Activated naive CD8-positive, alpha-beta T cell (primary cell): ENCODE measurements at regions not wholly inside any gene's neighbourhood (a gene's known extent, or its start where the extent isn't known, plus 50 kb on each side); places are given as distances from the start of the nearest gene placed in this dataset.

Experiments used
- H3K27ac Mint-ChIP-seq: one replicate; pipeline ENCODE4 v1.8.0; 2021; ENCODE audit warnings: mixed read lengths
- H3K27me3 Mint-ChIP-seq: one replicate; pipeline ENCODE4 v1.8.0; 2021; ENCODE audit warnings: mixed read lengths
- H3K36me3 Mint-ChIP-seq: one replicate; pipeline ENCODE4 v1.8.0; 2021; ENCODE audit warnings: mixed read lengths
- H3K4me1 Mint-ChIP-seq: one replicate; pipeline ENCODE4 v1.8.0; 2021; ENCODE audit warnings: low read depth, mixed read lengths
- H3K4me3 Mint-ChIP-seq: one replicate; pipeline ENCODE4 v1.8.0; 2021; ENCODE audit warnings: mild to moderate bottlenecking, mixed read lengths
- H3K9me3 Mint-ChIP-seq: one replicate; pipeline ENCODE4 v1.8.0; 2021; ENCODE audit warnings: low read depth, mixed read lengths

DNA sequence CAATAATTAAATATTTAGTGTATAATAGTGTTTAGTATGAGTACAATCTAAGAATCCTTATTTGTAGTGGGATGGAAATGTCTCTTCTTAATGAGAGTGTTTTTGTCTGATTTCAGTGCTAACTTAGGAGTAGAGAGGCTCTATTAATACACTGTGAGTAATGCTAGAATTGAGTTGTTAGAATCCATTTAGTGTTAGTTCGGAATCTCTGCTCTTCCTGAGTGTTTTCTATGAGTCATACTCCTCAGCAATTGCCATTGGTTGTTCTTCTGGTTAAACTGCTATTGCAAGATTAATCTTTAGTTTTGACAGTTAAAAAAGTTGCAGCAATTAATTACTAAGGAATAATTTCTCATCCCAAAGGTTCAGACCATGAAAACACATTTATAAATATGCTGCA lies 828.6 kb upstream of the POU3F3 start:
- peaks cover 5% of the 10 kb centered on the region for H3K9me3 Mint-ChIP-seq
- no peaks in the 10 kb centered on the region for H3K36me3 Mint-ChIP-seq
- no peaks in the 10 kb centered on the region for H3K27me3 Mint-ChIP-seq
- no peak overlapping the region for H3K4me3 Mint-ChIP-seq
- no peak overlapping the region for H3K27ac Mint-ChIP-seq
- no peaks in the 10 kb centered on the region for H3K4me1 Mint-ChIP-seq

DNA sequence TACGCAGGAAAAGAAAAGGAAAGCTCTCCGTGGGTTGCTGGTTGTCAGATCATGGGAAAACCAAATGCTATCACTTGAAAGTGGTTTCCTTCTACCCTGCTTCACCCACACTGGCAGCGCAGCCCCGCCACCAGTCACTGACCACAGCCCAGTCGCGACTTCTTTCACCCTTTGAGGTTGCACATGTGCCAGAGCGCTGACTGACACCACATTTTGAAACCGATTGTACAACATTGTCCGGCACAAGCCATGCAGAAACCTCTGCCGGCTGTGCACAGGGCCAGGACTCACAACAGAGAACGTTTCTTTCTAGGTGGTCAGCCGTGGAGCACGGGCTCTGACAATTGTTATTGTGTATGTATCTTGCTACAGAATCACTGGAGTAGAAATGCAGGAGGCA lies 827.2 kb upstream of the POU3F3 start:
- Mint-ChIP-seq H3K9me3 (peaks cover 5% of the 10 kb centered on the region), H3K27ac (no peak overlapping the region), H3K4me1 (no peaks in the 10 kb centered on the region), H3K27me3 (no peaks in the 10 kb centered on the region), H3K36me3 (no peaks in the 10 kb centered on the region), H3K4me3 (no peak overlapping the region)

DNA sequence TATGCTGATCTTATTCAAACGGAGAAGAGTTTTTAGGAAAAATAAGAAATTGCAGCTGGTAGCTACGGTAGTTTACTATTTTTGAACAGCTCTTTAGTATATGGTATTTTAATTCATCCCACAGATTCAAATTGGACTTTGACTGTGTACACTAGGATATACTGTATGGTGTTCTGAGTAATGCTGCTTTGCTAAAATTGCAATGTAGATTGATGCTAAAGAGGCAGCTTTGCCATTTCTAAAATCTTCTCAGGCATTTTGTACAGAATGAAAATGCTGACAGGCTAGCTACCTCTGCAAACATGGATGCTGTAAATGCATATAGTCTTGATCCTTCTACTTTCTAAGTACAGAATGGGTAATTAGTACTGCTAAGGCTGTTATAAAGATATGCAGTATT lies 826.6 kb upstream of the POU3F3 start:
- Mint-ChIP-seq H3K27ac (no peak overlapping the region), H3K4me3 (no peak overlapping the region), H3K36me3 (no peaks in the 10 kb centered on the region), H3K4me1 (no peaks in the 10 kb centered on the region), H3K27me3 (no peaks in the 10 kb centered on the region), H3K9me3 (peaks cover 5% of the 10 kb centered on the region)

DNA sequence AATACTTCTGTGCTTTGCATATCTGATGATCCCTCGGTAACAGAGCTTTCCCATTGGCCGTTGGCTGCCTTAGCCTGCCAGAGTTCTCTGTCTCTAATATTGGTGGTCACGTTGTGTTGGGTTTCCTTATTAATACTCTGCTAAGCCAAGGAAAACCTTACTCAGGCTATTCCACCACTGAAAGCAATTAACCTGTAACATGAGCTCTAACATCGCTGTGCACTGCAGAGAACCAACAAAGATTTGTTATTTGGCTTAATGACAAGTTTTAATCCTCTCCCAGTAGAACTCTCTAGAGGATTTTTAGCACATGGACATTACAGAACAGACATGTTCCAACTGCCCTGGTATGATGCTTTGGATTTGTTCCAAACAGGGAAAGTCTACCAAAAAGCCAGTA lies 825.9 kb upstream of the POU3F3 start:
- no peaks in the 10 kb centered on the region for H3K36me3 Mint-ChIP-seq

GRCh38 chr2:104033399-104033798 lies 820.5 kb upstream of the POU3F3 start:
- no peaks in the 10 kb centered on the region for H3K27me3 Mint-ChIP-seq
- no peaks in the 10 kb centered on the region for H3K4me1 Mint-ChIP-seq
- H3K9me3 Mint-ChIP-seq, result peaks cover 5% of the 10 kb centered on the region
- no peaks in the 10 kb centered on the region for H3K36me3 Mint-ChIP-seq
- no peak overlapping the region for H3K4me3 Mint-ChIP-seq
- no peak overlapping the region for H3K27ac Mint-ChIP-seq

More for the DNA sequence above, 825.9 kb upstream of the POU3F3 start:
- no peak overlapping the region for H3K4me3 Mint-ChIP-seq
- H3K27ac Mint-ChIP-seq, result no peak overlapping the region
- H3K27me3 Mint-ChIP-seq, result no peaks in the 10 kb centered on the region
- H3K9me3 Mint-ChIP-seq, result peaks cover 5% of the 10 kb centered on the region
- no peaks in the 10 kb centered on the region for H3K4me1 Mint-ChIP-seq

DNA sequence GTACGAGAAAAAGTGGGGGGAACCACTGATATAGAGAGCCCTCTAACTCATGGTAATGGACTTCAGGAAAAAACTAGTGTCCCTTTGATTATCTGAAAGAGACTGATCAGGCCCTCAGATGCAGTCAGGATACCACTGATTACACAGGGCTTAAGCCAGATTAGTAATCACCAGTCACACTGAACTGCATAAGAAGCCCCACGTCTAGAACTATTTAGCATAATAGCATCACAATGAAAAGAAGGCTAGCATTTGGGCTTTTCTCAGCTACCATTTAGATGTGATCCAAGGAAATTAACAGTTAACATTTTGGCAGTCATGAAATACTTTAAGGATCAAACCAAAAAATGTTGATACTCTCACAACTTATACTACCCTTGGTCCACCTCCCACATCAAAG lies 813.1 kb upstream of the POU3F3 start:
- no peak overlapping the region for H3K27ac Mint-ChIP-seq
- no peaks in the 10 kb centered on the region for H3K4me1 Mint-ChIP-seq
- peaks cover 3% of the 10 kb centered on the region for H3K9me3 Mint-ChIP-seq
- H3K27me3 Mint-ChIP-seq, result no peaks in the 10 kb centered on the region
- H3K36me3 Mint-ChIP-seq, result no peaks in the 10 kb centered on the region
- no peak overlapping the region for H3K4me3 Mint-ChIP-seq

DNA sequence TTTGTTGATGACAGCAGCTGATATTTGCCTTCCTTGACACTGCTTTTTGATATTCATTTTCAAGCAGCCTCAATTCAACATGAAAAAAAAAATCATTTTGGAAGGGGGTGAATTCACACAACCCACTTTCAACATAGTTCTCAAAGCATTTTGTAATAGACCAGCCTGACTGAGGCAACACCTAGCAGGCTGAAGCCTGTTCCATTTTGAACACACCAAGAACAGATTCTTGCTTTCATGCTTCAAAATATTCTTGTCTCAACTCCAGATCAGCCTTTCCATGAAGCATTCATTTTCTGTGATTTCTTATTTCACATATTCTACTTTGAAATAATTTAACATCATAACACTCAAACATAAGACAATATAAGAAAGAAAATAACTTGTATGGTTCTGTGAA lies 812.6 kb upstream of the POU3F3 start:
- Mint-ChIP-seq H3K4me1 (no peaks in the 10 kb centered on the region), H3K27ac (no peak overlapping the region), H3K4me3 (no peak overlapping the region), H3K9me3 (peaks cover 3% of the 10 kb centered on the region), H3K36me3 (no peaks in the 10 kb centered on the region), H3K27me3 (no peaks in the 10 kb centered on the region)

DNA sequence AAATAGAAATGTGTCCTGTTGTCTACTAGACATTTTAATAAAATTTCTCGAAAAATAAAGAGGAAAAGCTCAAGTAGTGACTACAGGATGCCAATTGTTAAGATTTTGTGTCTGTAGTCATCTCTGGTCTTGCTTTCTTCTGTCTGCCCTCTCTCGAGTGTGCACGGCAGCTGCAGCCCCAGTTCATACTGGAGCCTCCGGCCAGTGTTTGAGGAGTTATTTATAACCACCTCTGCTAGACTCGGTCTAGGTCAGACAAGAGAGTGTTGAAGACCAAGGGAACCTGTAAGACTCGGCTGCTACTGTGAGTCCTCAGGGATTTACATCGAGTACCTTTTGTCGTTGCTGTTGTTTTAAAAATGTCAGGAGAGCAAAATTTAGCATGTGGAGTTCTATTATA lies 810.1 kb upstream of the POU3F3 start:
- Mint-ChIP-seq H3K27me3 (no peaks in the 10 kb centered on the region), H3K4me1 (no peaks in the 10 kb centered on the region)

DNA sequence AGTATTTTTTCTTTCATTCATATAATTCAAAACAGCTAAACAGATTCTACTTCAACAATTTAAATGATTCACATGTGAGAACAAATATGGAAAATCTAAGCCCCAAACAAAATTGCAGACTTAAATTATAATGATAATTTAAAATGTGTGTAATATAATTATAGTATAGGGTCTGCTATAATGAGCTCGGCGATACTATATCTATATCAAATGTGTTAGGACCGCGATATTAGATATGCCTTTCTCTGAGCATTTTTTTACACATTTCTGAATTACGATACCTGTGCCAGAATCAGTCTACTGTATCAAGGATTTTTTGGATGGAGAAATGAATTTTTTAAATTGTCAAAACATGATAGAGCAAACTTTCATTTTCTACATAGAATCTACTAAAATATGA lies 808.8 kb upstream of the POU3F3 start:
- Mint-ChIP-seq H3K27ac (no peak overlapping the region), H3K36me3 (no peaks in the 10 kb centered on the region), H3K27me3 (no peaks in the 10 kb centered on the region), H3K4me1 (no peaks in the 10 kb centered on the region), H3K4me3 (no peak overlapping the region), H3K9me3 (no peaks in the 10 kb centered on the region)

More for the DNA sequence above, 810.1 kb upstream of the POU3F3 start:
- Mint-ChIP-seq H3K36me3 (no peaks in the 10 kb centered on the region), H3K4me3 (no peak overlapping the region), H3K9me3 (peaks cover 3% of the 10 kb centered on the region), H3K27ac (no peak overlapping the region)

DNA sequence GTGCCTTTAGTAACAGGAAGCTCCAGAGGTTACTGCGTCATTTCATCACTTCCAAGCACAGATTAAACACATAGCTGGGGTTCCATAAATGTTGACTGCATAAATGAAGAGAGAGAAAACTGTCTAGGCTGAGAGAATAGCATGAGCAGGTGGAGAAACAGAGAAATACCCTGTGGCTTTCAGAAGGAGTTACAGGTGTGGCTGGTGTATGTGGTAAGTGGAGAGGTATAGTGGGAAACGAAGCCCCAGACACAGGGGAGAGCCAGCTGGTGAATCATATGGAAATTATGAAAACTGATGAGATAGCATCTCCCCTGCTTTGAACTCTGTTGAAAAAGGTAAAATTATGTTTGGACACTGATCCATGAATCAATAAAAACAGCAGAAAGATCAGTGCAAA lies 807.4 kb upstream of the POU3F3 start:
- no peaks in the 10 kb centered on the region for H3K36me3 Mint-ChIP-seq
- peaks cover 2% of the 10 kb centered on the region for H3K27me3 Mint-ChIP-seq
- H3K9me3 Mint-ChIP-seq, result no peaks in the 10 kb centered on the region
- H3K4me1 Mint-ChIP-seq, result no peaks in the 10 kb centered on the region
- no peak overlapping the region for H3K4me3 Mint-ChIP-seq
- H3K27ac Mint-ChIP-seq, result no peak overlapping the region

GRCh38 chr2:104047516-104047915 lies 806.4 kb upstream of the POU3F3 start:
- Mint-ChIP-seq H3K27ac (no peak overlapping the region), H3K36me3 (no peaks in the 10 kb centered on the region), H3K4me3 (no peak overlapping the region), H3K9me3 (no peaks in the 10 kb centered on the region), H3K27me3 (peaks cover 2% of the 10 kb centered on the region), H3K4me1 (no peaks in the 10 kb centered on the region)

DNA sequence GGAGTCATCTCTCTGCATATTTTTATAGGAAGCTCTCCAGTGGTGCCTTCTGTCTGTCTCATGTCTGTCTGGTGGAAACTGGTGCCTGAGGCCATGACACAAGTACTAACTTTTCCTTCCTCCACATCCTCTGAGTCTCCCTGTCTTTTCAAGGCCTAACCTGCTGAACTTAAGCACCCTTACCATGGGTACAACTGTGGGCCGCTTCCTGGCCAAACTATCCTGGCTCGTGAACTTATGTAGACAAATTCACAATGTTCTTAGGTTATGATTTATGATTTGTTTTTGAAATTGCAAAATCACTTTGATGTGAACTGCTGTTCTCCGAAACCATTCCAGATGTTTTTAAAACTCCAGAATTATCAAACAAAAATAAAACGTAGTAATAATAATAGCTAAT lies 804.5 kb upstream of the POU3F3 start:
- Mint-ChIP-seq H3K9me3 (no peaks in the 10 kb centered on the region), H3K36me3 (no peaks in the 10 kb centered on the region), H3K4me3 (no peak overlapping the region), H3K27me3 (peaks cover 2% of the 10 kb centered on the region), H3K27ac (no peak overlapping the region), H3K4me1 (no peaks in the 10 kb centered on the region)

GRCh38 chr2:104049981-104050380 lies 803.9 kb upstream of the POU3F3 start:
- Mint-ChIP-seq H3K36me3 (no peaks in the 10 kb centered on the region), H3K27ac (no peak overlapping the region), H3K4me3 (no peak overlapping the region), H3K27me3 (peaks cover 2% of the 10 kb centered on the region), H3K4me1 (no peaks in the 10 kb centered on the region), H3K9me3 (no peaks in the 10 kb centered on the region)

GRCh38 chr2:104050656-104051242 lies 803.2 kb upstream of the POU3F3 start:
- Mint-ChIP-seq H3K36me3 (no peaks in the 10 kb centered on the region), H3K9me3 (no peaks in the 10 kb centered on the region)

DNA sequence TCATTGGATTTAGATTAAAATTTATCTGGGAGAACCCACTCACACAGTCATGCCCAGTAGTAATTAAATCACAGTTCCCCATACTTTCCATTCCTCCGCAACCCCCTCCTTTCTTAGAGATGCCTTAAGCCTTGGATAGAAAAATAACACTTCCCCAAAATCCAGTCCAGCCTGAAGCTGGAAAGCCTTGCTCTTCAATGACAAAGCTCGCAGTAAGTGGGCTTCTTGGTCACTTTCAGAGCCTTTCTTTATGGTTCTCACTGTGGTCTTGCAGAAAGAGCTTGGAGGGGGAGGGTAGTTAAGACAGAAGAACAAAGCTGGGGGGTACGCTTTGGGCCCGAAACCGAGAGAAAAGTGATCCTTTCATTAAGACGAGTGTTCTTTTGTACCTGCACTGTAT lies 802.1 kb upstream of the POU3F3 start:
- Mint-ChIP-seq H3K27me3 (peaks cover 2% of the 10 kb centered on the region), H3K9me3 (no peaks in the 10 kb centered on the region), H3K27ac (no peak overlapping the region), H3K4me3 (no peak overlapping the region), H3K4me1 (no peaks in the 10 kb centered on the region), H3K36me3 (no peaks in the 10 kb centered on the region)

More at GRCh38 chr2:104050656-104051242, 803.2 kb upstream of the POU3F3 start:
- Mint-ChIP-seq H3K4me1 (no peaks in the 10 kb centered on the region), H3K27ac (no peak overlapping the region), H3K27me3 (peaks cover 2% of the 10 kb centered on the region), H3K4me3 (no peak overlapping the region)

DNA sequence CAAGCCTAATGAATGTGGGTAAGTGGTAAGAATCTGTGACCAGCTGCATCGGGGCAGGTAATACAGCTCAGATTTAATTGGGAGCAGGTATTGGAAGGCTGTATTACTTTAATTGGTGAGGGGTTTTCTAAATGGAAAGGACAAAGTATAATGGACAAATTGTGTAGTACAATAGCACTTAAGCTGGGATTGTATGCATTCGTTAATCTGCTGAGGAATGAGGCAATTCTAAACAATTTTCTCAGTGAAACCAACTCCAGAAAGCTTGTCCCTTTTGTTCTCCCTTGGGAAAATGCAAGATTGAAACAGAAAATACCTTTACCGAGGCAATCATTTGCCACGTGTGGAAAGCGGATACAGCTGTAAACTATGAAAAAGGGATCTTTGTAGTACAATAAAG lies 801.6 kb upstream of the POU3F3 start:
- Mint-ChIP-seq H3K9me3 (no peaks in the 10 kb centered on the region), H3K27ac (no peak overlapping the region)

More for the DNA sequence above, 801.6 kb upstream of the POU3F3 start:
- no peak overlapping the region for H3K4me3 Mint-ChIP-seq
- H3K36me3 Mint-ChIP-seq, result no peaks in the 10 kb centered on the region
- H3K27me3 Mint-ChIP-seq, result peaks cover 2% of the 10 kb centered on the region
- no peaks in the 10 kb centered on the region for H3K4me1 Mint-ChIP-seq
